ENCODE measurements at regions not wholly inside any gene's neighbourhood (a gene's known extent, or its start where the extent isn't known, plus 50 kb on each side); places are given as distances from the start of the nearest gene placed in this dataset.

- H3K9me3 ChIP-seq (ENCODE audit: severe bottlenecking): no peaks in the 10 kb centered on the region
- no peak overlapping the region for H3K4me3 ChIP-seq (ENCODE audit: low read depth, low read length)
- H3K27ac ChIP-seq: no peak overlapping the region
- no peak for DNase-seq
- no peaks in the 10 kb centered on the region for H3K27me3 ChIP-seq (ENCODE audit: insufficient read depth, low read depth, severe bottlenecking)
- no peak for TF ChIP-seq CTCF (IDR thresholded peaks at IDR 0.05; ENCODE audit: low read depth, low read length)
- H3K36me3 ChIP-seq: no peaks in the 10 kb centered on the region
These were observed 342.3 kb upstream of the DPPA4 start for GRCh38 chr3:109679664-109680063.

GRCh38 chr3:109683746-109684145, 346.4 kb upstream of the DPPA4 start:
- Histone ChIP-seq H3K36me3 (no peaks in the 10 kb centered on the region), H3K4me3 (ENCODE audit: low read depth, low read length) (no peak overlapping the region), H3K9me3 (ENCODE audit: severe bottlenecking) (no peaks in the 10 kb centered on the region), H3K27ac (no peak overlapping the region), H3K27me3 (ENCODE audit: insufficient read depth, low read depth, severe bottlenecking) (no peaks in the 10 kb centered on the region)
- no peak for TF ChIP-seq CTCF (IDR thresholded peaks at IDR 0.05; ENCODE audit: low read depth, low read length)
- no peak for DNase-seq

GRCh38 chr3:109685084-109686079, 348.0 kb upstream of the DPPA4 start:
- Histone ChIP-seq H3K36me3 (no peaks in the 10 kb centered on the region), H3K27me3 (ENCODE audit: insufficient read depth, low read depth, severe bottlenecking) (no peaks in the 10 kb centered on the region), H3K27ac (no peak overlapping the region), H3K4me3 (ENCODE audit: low read depth, low read length) (no peak overlapping the region), H3K9me3 (ENCODE audit: severe bottlenecking) (no peaks in the 10 kb centered on the region)
- TF ChIP-seq CTCF (IDR thresholded peaks at IDR 0.05; ENCODE audit: low read depth, low read length): no peak
- DNase-seq: no peak

- Histone ChIP-seq H3K9me3 (ENCODE audit: severe bottlenecking) (peaks cover 3% of the 10 kb centered on the region), H3K27ac (no peak overlapping the region), H3K36me3 (no peaks in the 10 kb centered on the region), H3K27me3 (ENCODE audit: insufficient read depth, low read depth, severe bottlenecking) (no peaks in the 10 kb centered on the region), H3K4me3 (ENCODE audit: low read depth, low read length) (no peak overlapping the region)
- DNase-seq: no peak
- TF ChIP-seq CTCF (IDR thresholded peaks at IDR 0.05; ENCODE audit: low read depth, low read length): no peak
These were observed 350.3 kb upstream of the DPPA4 start for GRCh38 chr3:109687626-109688025.

GRCh38 chr3:109696932-109697331, 359.6 kb upstream of the DPPA4 start:
- no peaks in the 10 kb centered on the region for H3K36me3 ChIP-seq
- H3K27me3 ChIP-seq (ENCODE audit: insufficient read depth, low read depth, severe bottlenecking): no peaks in the 10 kb centered on the region
- DNase-seq: no peak
- no peak for TF ChIP-seq CTCF (IDR thresholded peaks at IDR 0.05; ENCODE audit: low read depth, low read length)
- H3K27ac ChIP-seq: no peak overlapping the region
- H3K9me3 ChIP-seq (ENCODE audit: severe bottlenecking): peaks cover 13% of the 10 kb centered on the region
- no peak overlapping the region for H3K4me3 ChIP-seq (ENCODE audit: low read depth, low read length)

Measured in WERI-Rb-1 (cell line).